Type B pancreatic cell (in vitro differentiated cells): ENCODE measurements at regions not wholly inside any gene's neighbourhood (a gene's known extent, or its start where the extent isn't known, plus 50 kb on each side); places are given as distances from the start of the nearest gene placed in this dataset.

Source experiments
- DNase-seq: peaks from one replicate; pipeline ENCODE4 v3.0.0; 2021; ENCODE audit warnings: mixed read lengths; ENCODE audit not compliant: unreplicated experiment; ENCODE audit errors: extremely low spot score
- H3K27ac Mint-ChIP-seq: 2 replicates; pipeline ENCODE4 v1.8.0; 2021; ENCODE audit warnings: mild to moderate bottlenecking, mixed read lengths
- H3K27me3 Mint-ChIP-seq: 2 replicates; pipeline ENCODE4 v1.8.0; 2021; ENCODE audit warnings: mixed read lengths
- H3K36me3 Mint-ChIP-seq: 2 replicates; pipeline ENCODE4 v1.8.0; 2021; ENCODE audit warnings: mixed read lengths
- H3K4me1 Mint-ChIP-seq: one replicate; pipeline ENCODE4 v1.8.0; 2021; ENCODE audit warnings: mixed read lengths; ENCODE audit not compliant: unreplicated experiment
- H3K4me3 Mint-ChIP-seq: 2 replicates; pipeline ENCODE4 v1.8.0; 2021; ENCODE audit warnings: mild to moderate bottlenecking, mixed read lengths
- H3K9me3 Mint-ChIP-seq: 2 replicates; pipeline ENCODE4 v1.8.0; 2021; ENCODE audit warnings: mixed read lengths
- CTCF ChIP-seq: fragments of 200-600 bp; sonication (generic); conservative IDR thresholded peaks from 2 replicates; pipeline ENCODE4 v1.5.0; 2021; ENCODE audit warnings: antibody characterized with exemption, mild to moderate bottlenecking

DNA sequence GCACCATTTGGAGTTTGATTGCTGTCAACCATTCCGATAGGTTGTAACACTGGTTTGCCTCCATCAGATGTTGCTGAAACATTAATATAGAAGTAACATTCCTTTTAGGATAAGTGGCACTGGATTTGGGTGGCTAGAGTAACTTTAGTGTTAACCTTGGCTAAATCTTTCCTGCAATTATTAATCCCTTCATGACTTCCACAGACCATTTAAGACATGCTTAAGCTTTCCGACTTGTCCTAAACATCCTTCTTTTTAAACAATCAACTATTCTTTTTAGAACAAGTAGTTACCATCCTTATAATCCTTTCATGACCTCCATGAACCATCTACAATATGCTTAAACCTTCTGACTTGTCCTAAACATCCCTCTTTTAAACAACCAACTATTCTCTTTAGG, 465.5 kb downstream of the DCDC2C start:
- no peak for TF ChIP-seq CTCF
- Mint-ChIP-seq H3K9me3 (peaks cover 4% of the 10 kb centered on the region), H3K36me3 (no peaks in the 10 kb centered on the region), H3K4me3 (no peak overlapping the region), H3K27me3 (no peaks in the 10 kb centered on the region), H3K27ac (no peak overlapping the region), H3K4me1 (no peaks in the 10 kb centered on the region)
- DNase-seq = no peak

- Mint-ChIP-seq H3K27me3 (no peaks in the 10 kb centered on the region), H3K9me3 (peaks cover 14% of the 10 kb centered on the region), H3K27ac (no peak overlapping the region), H3K4me1 (no peaks in the 10 kb centered on the region), H3K4me3 (no peak overlapping the region), H3K36me3 (peaks cover 3% of the 10 kb centered on the region)
- no peak for TF ChIP-seq CTCF
- no peak for DNase-seq
These were observed 471.4 kb downstream of the DCDC2C start for GRCh38 chr2:4174796-4175195.

DNA sequence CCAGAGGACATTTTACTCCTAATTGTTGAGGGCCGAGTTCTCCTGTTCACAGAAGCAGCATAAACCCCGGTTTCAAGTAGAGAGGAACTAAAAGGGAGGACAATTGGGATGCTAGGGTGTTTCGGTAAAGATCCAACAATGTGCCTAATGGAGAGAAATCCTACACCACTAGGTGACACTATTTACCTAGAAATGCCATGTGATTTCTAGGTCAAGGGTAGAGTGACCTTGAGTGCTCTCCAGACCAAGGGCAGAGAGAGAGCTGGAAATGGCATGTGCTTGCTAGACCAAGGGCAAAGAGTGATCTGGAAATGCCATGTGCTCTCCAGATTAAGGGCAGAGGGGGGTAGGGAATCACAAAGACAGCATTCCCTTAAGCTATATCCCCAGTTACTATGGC, 472.0 kb downstream of the DCDC2C start:
- peaks cover 3% of the 10 kb centered on the region for H3K36me3 Mint-ChIP-seq
- TF ChIP-seq CTCF = no peak
- no peaks in the 10 kb centered on the region for H3K27me3 Mint-ChIP-seq
- H3K27ac Mint-ChIP-seq = no peak overlapping the region
- peaks cover 14% of the 10 kb centered on the region for H3K9me3 Mint-ChIP-seq
- no peak for DNase-seq
- H3K4me3 Mint-ChIP-seq = no peak overlapping the region
- no peaks in the 10 kb centered on the region for H3K4me1 Mint-ChIP-seq

DNA sequence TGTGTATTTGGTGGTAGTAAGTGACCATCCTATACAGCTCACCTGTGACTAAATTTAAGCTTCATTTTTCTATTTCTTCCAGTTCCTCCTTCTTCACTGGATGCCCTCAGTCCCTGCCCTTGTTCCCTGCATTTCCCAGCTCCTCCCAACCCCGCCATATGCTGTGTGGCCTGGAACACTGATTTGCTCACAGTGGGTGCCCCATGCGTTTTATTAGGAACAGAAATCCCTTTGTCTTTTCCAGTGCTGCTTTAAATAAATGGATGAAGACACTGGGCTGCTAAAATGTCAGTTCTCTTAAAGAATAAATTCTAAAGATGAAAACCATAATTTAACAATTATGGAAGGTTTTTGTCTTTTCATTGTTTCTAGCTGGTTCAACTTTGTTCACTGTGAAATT, 477.3 kb downstream of the DCDC2C start:
- no peak overlapping the region for H3K4me3 Mint-ChIP-seq
- peaks cover 14% of the 10 kb centered on the region for H3K9me3 Mint-ChIP-seq
- DNase-seq = no peak
- TF ChIP-seq CTCF = no peak
- H3K27ac Mint-ChIP-seq = no peak overlapping the region
- H3K36me3 Mint-ChIP-seq = peaks cover 3% of the 10 kb centered on the region
- H3K4me1 Mint-ChIP-seq = peaks cover 6% of the 10 kb centered on the region
- H3K27me3 Mint-ChIP-seq = no peaks in the 10 kb centered on the region

GRCh38 chr2:4181062-4181461, 477.7 kb downstream of the DCDC2C start:
- no peak for DNase-seq
- peaks cover 6% of the 10 kb centered on the region for H3K4me1 Mint-ChIP-seq
- peaks cover 3% of the 10 kb centered on the region for H3K36me3 Mint-ChIP-seq
- TF ChIP-seq CTCF = no peak
- H3K4me3 Mint-ChIP-seq = no peak overlapping the region
- H3K9me3 Mint-ChIP-seq = peaks cover 11% of the 10 kb centered on the region
- no peak overlapping the region for H3K27ac Mint-ChIP-seq
- no peaks in the 10 kb centered on the region for H3K27me3 Mint-ChIP-seq

GRCh38 chr2:4188561-4188960, 485.2 kb downstream of the DCDC2C start:
- no peaks in the 10 kb centered on the region for H3K4me1 Mint-ChIP-seq
- no peaks in the 10 kb centered on the region for H3K36me3 Mint-ChIP-seq
- H3K27me3 Mint-ChIP-seq = peaks cover 5% of the 10 kb centered on the region
- no peak for TF ChIP-seq CTCF
- H3K4me3 Mint-ChIP-seq = no peak overlapping the region
- H3K27ac Mint-ChIP-seq = no peak overlapping the region
- DNase-seq = no peak
- peaks cover 5% of the 10 kb centered on the region for H3K9me3 Mint-ChIP-seq
